ENCODE measurements at regions not wholly inside any gene's neighbourhood (a gene's known extent, or its start where the extent isn't known, plus 50 kb on each side); places are given as distances from the start of the nearest gene placed in this dataset.

DNA sequence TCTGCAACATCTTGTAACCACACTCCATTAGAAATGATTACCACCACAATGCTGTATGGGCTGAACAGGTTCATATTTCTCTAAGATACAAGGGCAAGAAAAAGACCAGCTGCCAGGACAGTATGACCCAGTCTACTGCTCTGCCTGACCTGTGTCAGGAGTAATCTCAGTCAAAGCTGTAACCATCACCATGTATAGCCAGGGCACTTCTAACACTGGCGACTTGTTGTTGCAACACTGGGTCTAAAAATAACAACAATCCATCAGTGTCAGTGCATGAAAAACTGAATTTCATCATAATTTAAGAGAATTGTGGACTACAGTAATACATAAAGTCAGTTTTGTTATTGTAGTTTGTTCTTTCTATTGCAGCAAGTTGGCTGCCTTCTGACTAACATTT is 738.6 kb upstream of the ADGRB3 start:
- Histone ChIP-seq H4K20me1 (replicated peaks; ENCODE audit: control insufficient read depth, extremely low read depth, insufficient read depth, low read length) (no peaks in the 10 kb centered on the region), H3K36me3 (ENCODE audit: control insufficient read depth in 2 of 2, extremely low read depth in 1 of 2, insufficient read depth in 2 of 2, low read length in 2 of 2) (no peaks in the 10 kb centered on the region), H3K4me1 (ENCODE audit: control insufficient read depth, extremely low read depth, insufficient read depth, low read length) (no peaks in the 10 kb centered on the region), H3K9ac (replicated peaks; ENCODE audit: extremely low read depth, insufficient read depth, low read length) (no peak overlapping the region), H3K27me3 (ENCODE audit: control insufficient read depth in 2 of 2, insufficient read depth in 2 of 2, low read length in 2 of 2) (no peaks in the 10 kb centered on the region), H3K4me3 (replicated peaks in 1 of 3; ENCODE audit: insufficient read depth in 1 of 3, low read depth in 1 of 3, low read length in 3 of 3) (no peak overlapping the region), H2AFZ (ENCODE audit: low read depth, low read length) (no peak overlapping the region), H3K4me2 (ENCODE audit: insufficient read depth, low read length) (no peak overlapping the region), H3K9me3 (replicated peaks; ENCODE audit: control insufficient read depth, insufficient read depth, low read length) (no peaks in the 10 kb centered on the region), H3K9me1 (replicated peaks; ENCODE audit: control insufficient read depth, extremely low read depth, insufficient read depth, low read length) (no peaks in the 10 kb centered on the region), H3K27ac (ENCODE audit: insufficient read depth, low read depth, low read length) (no peak overlapping the region), H3K79me2 (ENCODE audit: control insufficient read depth, insufficient read depth, low read length) (no peaks in the 10 kb centered on the region)
- FAIRE-seq = no peak
- no peak for TF ChIP-seq JUN (IDR thresholded peaks at IDR 0.05; ENCODE audit: borderline replicate concordance, insufficient read depth, insufficient read length, low read depth)
- TF ChIP-seq POLR2A (IDR thresholded peaks at IDR 0.05; ENCODE audit: low read depth, low read length) = no peak
- DNase-seq (ENCODE audit: low read depth, low spot score) = no peak
- POLR2A ChIA-PET = no interaction called here
- CTCF ChIA-PET = no interaction called here
- dilution Hi-C loops (cut with MboI; ENCODE audit: extremely low pct_ligation_motif_present, low sequenced_read_pairs) (no loop called here), intact Hi-C loops (cut with micrococcal nuclease) (no loop called here)
- BruUV-seq (replicated peaks) = no TSS peak

DNA sequence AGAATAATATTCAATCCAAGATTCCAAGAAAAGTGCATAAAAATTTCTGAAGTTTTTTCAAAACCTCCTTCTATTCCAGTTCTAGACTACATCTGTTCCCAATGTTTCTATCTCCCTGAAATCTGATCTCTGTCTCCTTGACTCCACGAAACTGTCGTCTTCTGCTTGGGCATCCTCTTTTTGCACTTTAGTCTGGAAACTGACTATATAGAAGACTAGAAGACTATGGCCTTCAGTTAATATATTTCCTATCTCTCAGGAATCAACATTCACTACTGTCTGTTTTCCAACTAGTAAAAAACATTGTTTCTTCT is 745.4 kb upstream of the ADGRB3 start:
- CTCF ChIA-PET = no interaction called here
- no peaks in the 10 kb centered on the region for H3K9me1 ChIP-seq (replicated peaks; ENCODE audit: control insufficient read depth, extremely low read depth, insufficient read depth, low read length)
- peaks cover 2% of the 10 kb centered on the region for H3K9me3 ChIP-seq (replicated peaks; ENCODE audit: control insufficient read depth, insufficient read depth, low read length)
- no peak overlapping the region for H2AFZ ChIP-seq (ENCODE audit: low read depth, low read length)
- H3K4me2 ChIP-seq (ENCODE audit: insufficient read depth, low read length) = no peak overlapping the region
- H3K4me3 ChIP-seq (replicated peaks in 1 of 3; ENCODE audit: insufficient read depth in 1 of 3, low read depth in 1 of 3, low read length in 3 of 3) = no peak overlapping the region
- no peaks in the 10 kb centered on the region for H3K27me3 ChIP-seq (ENCODE audit: control insufficient read depth in 2 of 2, insufficient read depth in 2 of 2, low read length in 2 of 2)
- H3K9ac ChIP-seq (replicated peaks; ENCODE audit: extremely low read depth, insufficient read depth, low read length) = no peak overlapping the region
- dilution Hi-C loops (cut with MboI; ENCODE audit: extremely low pct_ligation_motif_present, low sequenced_read_pairs) (no loop called here), intact Hi-C loops (cut with micrococcal nuclease) (no loop called here)
- no peaks in the 10 kb centered on the region for H3K79me2 ChIP-seq (ENCODE audit: control insufficient read depth, insufficient read depth, low read length)
- BruUV-seq (replicated peaks) = no TSS peak
- DNase-seq (ENCODE audit: low read depth, low spot score) (no peak), FAIRE-seq (no peak)
- no peaks in the 10 kb centered on the region for H3K36me3 ChIP-seq (ENCODE audit: control insufficient read depth in 2 of 2, extremely low read depth in 1 of 2, insufficient read depth in 2 of 2, low read length in 2 of 2)
- no peaks in the 10 kb centered on the region for H3K4me1 ChIP-seq (ENCODE audit: control insufficient read depth, extremely low read depth, insufficient read depth, low read length)
- no peak for TF ChIP-seq GATA2 (IDR thresholded peaks at IDR 0.05; ENCODE audit: insufficient read depth, insufficient read length, low read depth, low read length)
- TF ChIP-seq, protein P1, sequence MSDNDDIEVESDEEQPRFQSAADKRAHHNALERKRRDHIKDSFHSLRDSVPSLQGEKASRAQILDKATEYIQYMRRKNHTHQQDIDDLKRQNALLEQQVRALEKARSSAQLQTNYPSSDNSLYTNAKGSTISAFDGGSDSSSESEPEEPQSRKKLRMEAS (IDR thresholded peaks at IDR 0.05; ENCODE audit: insufficient read depth, insufficient read length) = no peak
- no peak for TF ChIP-seq FOS (IDR thresholded peaks at IDR 0.05; ENCODE audit: borderline replicate concordance, insufficient read depth, low read length)
- no peak for TF ChIP-seq CTCF (IDR thresholded peaks at IDR 0.05; ENCODE audit: extremely low read depth in 1 of 2, insufficient read depth in 1 of 2, low read depth in 1 of 2, low read length in 2 of 2)
- no peak for TF ChIP-seq POLR2AphosphoS5 (IDR thresholded peaks at IDR 0.05; ENCODE audit: insufficient read depth, low read depth, low read length)
- no peak for TF ChIP-seq JUN (IDR thresholded peaks at IDR 0.05; ENCODE audit: borderline replicate concordance, insufficient read depth, insufficient read length, low read depth)
- no peak for TF ChIP-seq EZH2 (IDR thresholded peaks at IDR 0.05; ENCODE audit: borderline replicate concordance, low read depth, low read length, severe bottlenecking)
- TF ChIP-seq MYC (IDR thresholded peaks at IDR 0.05; ENCODE audit: low read depth, low read length) = no peak
- no peak for TF ChIP-seq POLR2A (IDR thresholded peaks at IDR 0.05; ENCODE audit: low read depth, low read length)
- H3K27ac ChIP-seq (ENCODE audit: insufficient read depth, low read depth, low read length) = no peak overlapping the region
- no peaks in the 10 kb centered on the region for H4K20me1 ChIP-seq (replicated peaks; ENCODE audit: control insufficient read depth, extremely low read depth, insufficient read depth, low read length)
- POLR2A ChIA-PET = no interaction called here

Measured in endothelial cell of umbilical vein (primary cell).